HCT116 (cell line): ENCODE measurements at regions not wholly inside any gene's neighbourhood (a gene's known extent, or its start where the extent isn't known, plus 50 kb on each side); places are given as distances from the start of the nearest gene placed in this dataset.

Source experiments
- CTCF ChIP-seq, 3 experiments: fragments of 200-600 bp in 1 of 3; sonication (generic) in 1 of 3; IDR thresholded peaks in 2 of 3; conservative IDR thresholded peaks in 1 of 3; 2 replicates each; pipeline ENCODE4 v1.5.1; 2012 to 2017; ENCODE audit warnings: low read depth in 2 of 3, low read length in 2 of 3, antibody characterized with exemption in 1 of 3, borderline replicate concordance in 1 of 3, control low read depth in 1 of 3, mild to moderate bottlenecking in 1 of 3, mixed read lengths in 1 of 3, mixed run types in 1 of 3, moderate library complexity in 1 of 3; ENCODE audit not compliant: insufficient read depth in 1 of 3
- EZH2 ChIP-seq: fragments of 200-600 bp; sonication (generic); IDR thresholded peaks from 2 replicates; pipeline ENCODE4 v1.6.1; 2017; ENCODE audit warnings: antibody characterized with exemption, mixed run types
- POLR2A ChIP-seq: IDR thresholded peaks from 2 replicates; pipeline ENCODE4 v1.7.0; 2011; ENCODE audit warnings: borderline replicate concordance; ENCODE audit not compliant: insufficient read depth, insufficient read length; ENCODE audit errors: extremely low read depth
- POLR2AphosphoS5 ChIP-seq: IDR thresholded peaks from 2 replicates; pipeline ENCODE4 v1.6.1; 2011; ENCODE audit warnings: mild to moderate bottlenecking, low read depth, low read length, moderate library complexity
- RAD21 ChIP-seq: IDR thresholded peaks from 2 replicates; pipeline ENCODE4 v1.6.1; 2012; ENCODE audit warnings: low read depth, mild to moderate bottlenecking
- ZFX ChIP-seq: fragments of 450-650 bp; IDR thresholded peaks from 2 replicates; pipeline ENCODE4 v1.6.1; 2017

GRCh38 chr10:64329510-64329909 is 808.3 kb downstream of the REEP3 start:
- TF ChIP-seq EZH2, result no peak
- TF ChIP-seq CTCF (IDR thresholded peaks at IDR 0.05 in 2 of 3, conservative IDR thresholded peaks at IDR 0.05 in 1 of 3; ENCODE audit: borderline replicate concordance in 1 of 3, insufficient read depth in 1 of 3, low read depth in 2 of 3, low read length in 2 of 3), result no peak
- TF ChIP-seq POLR2AphosphoS5, result no peak
- TF ChIP-seq ZFX, result no peak
- TF ChIP-seq POLR2A, result no peak
- no peak for TF ChIP-seq RAD21
